ENCODE measurements at regions not wholly inside any gene's neighbourhood (a gene's known extent, or its start where the extent isn't known, plus 50 kb on each side); places are given as distances from the start of the nearest gene placed in this dataset.

- no peak for DNase-seq
Observed at GRCh38 chr4:89541998-89542397, 234.4 kb upstream of the GPRIN3 start.

- DNase-seq, result peak; percentile 8
Observed at GRCh38 chr4:89539797-89540711, 232.5 kb upstream of the GPRIN3 start.

DNA sequence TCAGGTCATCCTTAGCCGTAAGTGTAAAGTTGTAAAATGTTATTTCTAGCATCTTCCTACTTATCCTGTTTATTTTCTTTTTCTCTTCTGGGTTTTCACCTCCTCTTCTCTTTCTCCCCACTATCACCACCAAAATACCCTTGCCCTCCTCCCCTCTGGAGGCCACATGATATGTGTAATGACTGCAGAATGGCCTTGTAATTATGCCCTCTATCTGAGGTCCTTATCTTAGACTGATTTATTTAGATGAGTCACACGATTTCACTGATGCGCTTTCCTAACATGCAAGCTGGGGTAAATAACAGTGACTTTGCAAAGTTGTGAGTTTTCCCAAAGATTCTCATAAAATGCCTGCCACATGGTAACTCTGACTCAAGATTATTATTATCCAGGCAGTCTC, 231.8 kb upstream of the GPRIN3 start:
- peak; percentile 67 for DNase-seq

DNA sequence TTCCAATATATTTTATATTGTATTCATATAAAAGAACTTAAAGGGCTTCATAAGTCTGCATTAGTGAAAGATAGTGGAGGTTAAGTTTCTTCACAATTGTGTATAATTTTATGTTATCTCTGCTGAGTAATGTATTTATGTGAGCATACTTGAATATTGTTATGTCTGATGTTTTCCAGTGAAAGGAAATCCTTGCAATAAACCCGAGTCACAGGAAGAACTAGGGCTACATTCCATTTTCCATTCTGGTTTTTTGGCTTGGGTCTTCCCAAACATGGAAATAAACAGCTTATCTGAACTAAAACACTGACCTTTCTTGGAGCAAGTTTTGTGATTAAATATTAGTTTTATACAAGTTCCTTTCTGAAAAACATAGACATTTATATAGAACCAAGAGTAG, 231.3 kb upstream of the GPRIN3 start:
- no peak for DNase-seq

- DNase-seq, result no peak
Observed at GRCh38 chr4:89538171-89538570, 230.6 kb upstream of the GPRIN3 start.

GRCh38 chr4:89537281-89537680, 229.7 kb upstream of the GPRIN3 start:
- no peak for DNase-seq

DNA sequence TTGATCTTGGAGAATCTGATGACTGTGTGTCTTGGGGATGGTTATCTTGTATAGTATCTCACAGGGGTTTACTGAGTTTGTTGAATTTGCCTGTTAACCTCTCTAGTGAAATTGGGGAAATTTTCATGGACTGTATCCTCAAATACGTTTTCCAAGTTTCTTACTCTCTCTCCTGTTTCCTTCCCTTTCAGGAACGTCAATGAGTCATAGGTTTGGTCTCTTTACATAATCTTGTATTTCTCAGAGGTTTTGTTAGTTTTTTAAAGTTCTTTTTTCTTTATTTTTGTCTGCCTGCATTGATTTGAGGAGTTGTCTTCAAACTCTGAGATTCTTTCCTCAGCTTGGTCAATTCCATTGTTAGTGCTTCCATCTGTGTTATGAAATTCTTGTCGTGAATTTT, 227.7 kb upstream of the GPRIN3 start:
- DNase-seq, result no peak

DNA sequence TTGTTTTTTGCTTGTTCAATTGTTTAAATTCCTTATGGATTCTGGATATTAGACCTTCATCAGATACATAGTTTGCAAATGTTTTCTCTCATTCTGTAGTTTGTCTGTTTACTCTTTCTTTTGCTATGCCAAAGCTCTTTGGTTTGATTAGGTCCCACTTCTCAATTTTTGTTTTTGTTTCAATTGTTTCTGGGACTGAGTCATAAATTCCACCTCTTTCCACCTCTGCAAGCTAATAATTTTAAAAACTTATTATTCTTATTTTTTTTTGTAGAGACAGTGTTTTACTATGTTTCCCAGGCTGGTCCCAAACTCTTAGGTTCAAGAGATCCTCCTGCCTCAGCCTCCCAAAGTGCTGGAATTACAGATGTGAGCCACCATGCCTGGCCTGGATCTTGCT, 226.8 kb upstream of the GPRIN3 start:
- no peak for DNase-seq

DNA sequence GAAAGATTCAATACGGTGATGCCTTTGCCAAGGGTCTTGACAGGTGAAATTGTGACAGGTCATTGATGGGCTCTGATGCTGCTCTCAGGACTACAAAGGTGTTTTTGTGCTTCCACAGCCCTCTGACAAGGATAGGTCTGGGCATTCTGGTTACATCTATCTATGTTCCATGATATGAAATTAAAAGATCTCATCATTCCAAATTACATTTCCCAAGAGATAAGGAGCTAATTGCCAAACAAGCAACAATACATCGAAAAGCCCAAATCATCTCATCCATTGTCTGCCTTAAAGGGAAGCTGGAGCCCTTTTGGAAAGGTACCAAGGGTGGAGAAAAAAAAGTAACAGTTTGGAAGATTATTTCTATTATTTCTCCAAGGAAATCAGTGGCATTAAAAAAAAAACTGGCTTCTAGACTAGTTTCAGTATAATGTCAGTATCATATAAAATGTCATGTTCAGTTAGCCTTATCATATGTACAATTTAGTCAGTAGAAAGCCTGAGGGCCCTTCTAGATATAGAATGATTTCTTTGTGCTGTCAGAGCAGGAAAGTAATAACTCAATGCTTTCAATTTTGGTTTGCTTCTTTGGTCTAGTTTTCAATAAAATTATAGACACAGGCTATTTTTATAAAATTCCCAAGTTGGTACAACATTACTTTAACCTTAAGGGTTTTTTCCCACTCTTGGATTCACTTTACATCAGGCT, 224.5 kb upstream of the GPRIN3 start:
- no peak for DNase-seq

- DNase-seq, result no peak
Observed at GRCh38 chr4:89528526-89529133, 221.0 kb upstream of the GPRIN3 start.

DNA sequence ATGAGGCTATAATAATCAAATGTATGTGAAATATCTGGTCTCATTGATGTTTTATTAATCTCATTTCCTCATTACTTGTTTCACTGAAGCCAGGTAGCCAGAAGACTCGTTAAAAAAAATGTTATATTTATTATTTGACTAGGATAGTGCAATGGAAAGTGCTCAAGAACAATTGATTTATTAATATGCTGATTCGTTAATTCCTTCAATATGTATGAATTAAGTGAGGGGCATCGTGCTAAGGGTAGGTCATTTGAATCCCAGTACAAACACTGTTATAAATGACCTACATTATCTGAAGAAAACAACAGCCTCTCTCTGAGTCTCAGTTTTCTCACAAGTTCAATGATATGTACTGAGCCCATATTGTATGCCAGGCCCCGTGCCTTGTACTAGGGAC, 214.2 kb upstream of the GPRIN3 start:
- no peak for DNase-seq

DNA sequence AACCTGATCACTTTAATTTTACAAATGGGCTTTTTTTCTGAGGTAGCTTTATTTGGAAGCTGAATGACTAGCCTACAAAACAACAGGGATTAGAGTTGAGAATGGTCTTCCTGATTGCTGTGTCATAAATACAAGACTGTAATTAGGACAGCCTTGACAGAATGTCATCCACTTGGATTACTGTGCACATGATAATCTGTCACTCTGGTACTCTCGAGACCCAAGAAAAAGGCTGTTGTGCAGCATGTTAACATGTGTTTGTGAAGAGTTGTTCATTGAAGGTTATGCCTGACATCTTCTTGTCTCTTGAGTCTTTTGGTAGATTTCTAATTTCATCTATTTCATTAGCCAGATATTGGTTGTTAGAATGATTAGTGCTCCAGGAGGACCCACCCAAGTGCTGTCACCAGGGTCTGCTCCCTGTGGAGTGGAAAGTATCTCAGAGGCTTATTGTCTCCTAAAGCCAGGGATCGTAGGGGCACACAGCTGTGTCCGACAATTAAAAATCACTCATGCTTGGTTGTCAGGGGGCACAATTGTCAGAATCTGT, 212.2 kb upstream of the GPRIN3 start:
- DNase-seq, result no peak

GRCh38 chr4:89518259-89518658, 210.7 kb upstream of the GPRIN3 start:
- no peak for DNase-seq

DNA sequence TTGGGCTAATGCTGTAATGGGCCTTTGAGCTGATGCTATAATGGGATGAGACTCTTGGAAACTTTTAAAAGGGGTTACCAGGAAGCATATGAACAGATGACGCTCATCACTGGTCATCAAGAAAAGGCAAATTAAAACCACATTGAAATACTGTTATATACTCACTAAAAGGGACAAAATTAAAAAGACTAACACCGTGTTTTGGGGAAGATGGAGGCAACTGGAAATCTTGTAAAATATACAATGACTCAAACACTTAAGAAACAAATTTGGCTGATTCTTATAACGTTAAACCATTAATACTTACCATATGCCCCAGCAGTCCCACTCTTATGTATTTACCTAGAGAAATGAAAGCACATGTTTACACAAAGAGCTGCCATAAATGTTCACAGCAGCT, 207.2 kb upstream of the GPRIN3 start:
- no peak for DNase-seq

DNA sequence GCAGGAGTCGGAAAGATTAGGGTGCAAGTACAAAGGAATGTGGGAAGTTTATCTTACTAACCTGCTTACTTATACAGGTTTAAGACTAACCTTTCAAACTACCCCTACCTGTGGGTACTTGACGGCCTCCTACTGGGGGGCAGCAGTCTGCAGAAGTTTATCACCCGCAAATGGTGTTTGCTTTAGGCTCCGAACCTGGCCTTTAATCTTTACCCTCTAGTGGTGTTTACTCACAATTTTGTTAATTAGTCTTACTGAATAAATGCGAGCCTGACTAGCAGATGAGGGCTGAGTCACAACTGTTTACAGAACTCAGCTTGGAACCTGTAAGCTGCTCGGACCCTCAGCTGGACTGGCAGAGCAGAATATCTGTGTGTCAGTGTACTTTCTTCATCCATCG, 204.2 kb upstream of the GPRIN3 start:
- DNase-seq, result no peak

- DNase-seq, result peak; percentile 54
Observed at GRCh38 chr4:89509708-89510281, 202.2 kb upstream of the GPRIN3 start.

DNA sequence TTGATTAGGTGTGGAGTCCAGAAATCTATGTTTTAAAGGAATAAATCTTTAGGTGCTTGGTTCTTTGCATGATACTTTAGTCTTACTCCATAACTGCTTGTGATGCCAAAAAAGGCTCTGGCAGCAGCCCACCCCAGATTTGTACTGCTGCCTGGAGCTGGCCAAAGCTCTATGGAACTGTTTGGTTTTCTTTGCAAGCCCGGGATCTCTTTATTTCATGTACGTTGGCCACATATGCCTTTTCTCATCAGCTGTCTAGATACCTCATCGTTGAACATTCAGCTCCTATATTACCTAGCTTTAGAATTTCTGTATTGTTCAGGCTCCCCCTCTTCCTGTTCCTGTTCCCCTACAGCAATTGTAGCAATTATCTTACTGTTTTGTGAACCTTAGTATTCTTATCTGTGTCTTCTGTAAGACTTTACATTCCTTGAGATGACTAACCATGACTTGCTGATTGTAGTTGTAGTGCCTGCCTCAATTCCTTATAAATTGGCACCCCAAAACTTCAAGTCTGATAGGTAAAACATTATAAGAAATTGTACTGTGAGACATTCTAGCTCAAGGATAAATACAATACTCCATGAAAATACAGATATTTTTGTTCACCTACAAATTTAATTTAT, 199.4 kb upstream of the GPRIN3 start:
- DNase-seq, result no peak

DNA sequence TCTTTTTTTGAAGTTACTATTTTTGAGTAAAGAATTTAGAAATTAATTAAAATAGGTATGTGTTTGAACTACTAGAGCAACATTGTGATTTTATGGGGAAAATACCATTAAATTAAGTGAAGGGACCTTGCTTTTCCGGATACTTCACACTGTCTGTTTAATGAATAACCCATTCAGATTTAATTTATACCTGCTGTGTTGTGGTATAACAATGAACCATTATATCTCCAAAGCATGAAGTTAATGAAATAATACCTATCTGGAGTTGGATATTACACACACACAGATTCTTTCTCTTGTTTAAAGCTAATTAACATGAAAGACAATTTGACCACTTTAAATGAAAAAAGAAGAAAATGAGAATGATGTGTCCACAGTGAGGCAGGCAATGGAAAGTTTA, 195.0 kb upstream of the GPRIN3 start:
- no peak for DNase-seq

GRCh38 chr4:89497517-89498308, 190.1 kb upstream of the GPRIN3 start:
- no peak for DNase-seq

GRCh38 chr4:89496851-89497250, 189.3 kb upstream of the GPRIN3 start:
- DNase-seq, result no peak

DNA sequence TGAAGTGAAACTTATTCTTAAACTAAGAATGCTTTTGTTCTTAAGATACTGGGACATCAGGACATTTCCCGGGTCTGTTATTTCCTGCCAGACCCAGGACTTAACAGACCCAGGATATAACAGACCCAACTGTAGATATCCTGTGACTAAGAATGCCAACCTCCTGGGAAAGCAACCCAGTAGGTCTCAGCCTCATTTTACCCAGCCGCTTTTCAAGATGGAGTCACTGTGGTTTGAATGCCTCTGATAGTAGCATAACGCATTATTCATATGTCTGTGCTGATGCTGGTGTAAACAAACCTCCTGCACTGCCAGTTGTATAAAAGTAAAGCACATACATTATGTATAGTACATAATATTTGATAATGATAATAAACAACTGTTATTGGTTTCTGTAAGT, 185.8 kb upstream of the GPRIN3 start:
- no peak for DNase-seq

DNA sequence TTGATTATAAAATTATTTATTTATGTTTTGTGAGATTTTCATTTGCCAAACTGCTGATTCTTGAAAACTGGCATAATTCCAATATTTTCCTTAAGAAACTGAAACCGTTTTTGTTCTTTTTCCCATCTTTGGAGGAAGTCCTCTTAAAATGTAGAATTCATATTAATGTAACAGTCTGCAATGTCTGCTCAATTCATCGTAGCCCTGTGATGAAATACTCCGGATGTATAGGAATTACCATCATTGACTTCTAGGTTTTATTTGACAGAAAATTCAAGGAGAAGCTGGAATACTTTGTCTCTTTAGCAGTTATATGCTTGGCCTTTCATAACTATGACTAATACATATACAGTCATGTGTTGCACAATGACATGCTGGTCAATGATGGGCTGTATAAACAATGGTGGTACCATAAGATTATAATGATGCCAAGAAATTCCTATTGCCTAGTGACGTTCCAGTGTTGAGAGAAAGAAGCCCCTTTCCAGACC, 185.0 kb upstream of the GPRIN3 start:
- peak; percentile 70 for DNase-seq

All from EL (cell line).